ACHN (cell line): ENCODE measurements at regions not wholly inside any gene's neighbourhood (a gene's known extent, or its start where the extent isn't known, plus 50 kb on each side); places are given as distances from the start of the nearest gene placed in this dataset.
"Not testable (repeated sequence)": the region's sequence is repeated elsewhere in the genome, so short reads cannot be mapped to it uniquely, and the experiment has no call there.

ENCODE experiments used
- DNase-seq: peaks from one replicate; pipeline ENCODE4 v3.0.0-alpha.2; 2015
- in situ Hi-C: cut with HindIII; loops from 2 replicates; pipeline ENCODE4 v1.10.0; 2017; ENCODE audit warnings: low sequenced_read_pairs, low pct_ligation_motif_present, low pct_unique_long_range_greater_than_20kb

GRCh38 chr6:170038708-170039107 is 252.2 kb downstream of the DLL1 start:
- DNase-seq: no peak
- in situ Hi-C loops: no loop called here

DNA sequence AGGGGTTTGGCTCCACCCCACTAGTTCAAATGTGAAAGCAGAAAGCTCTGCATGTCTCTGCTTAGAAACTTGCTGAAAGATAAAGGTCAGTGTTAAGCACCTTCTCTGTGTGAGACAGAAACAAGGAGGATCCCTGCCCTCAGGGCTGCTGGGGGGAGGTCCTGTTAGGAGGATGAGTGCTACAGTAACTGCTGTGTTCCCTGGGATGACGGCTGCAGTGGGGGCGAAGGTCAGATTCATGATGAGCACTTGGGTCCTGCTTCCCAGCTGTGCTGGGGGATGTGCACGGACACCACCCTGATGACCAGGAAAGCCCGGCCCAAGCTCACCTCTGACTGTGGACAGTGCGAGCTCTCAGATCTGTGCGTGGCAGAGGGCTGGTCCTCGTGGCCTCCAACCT is 252.6 kb downstream of the DLL1 start:
- in situ Hi-C loops: no loop called here
- no peak for DNase-seq

DNA sequence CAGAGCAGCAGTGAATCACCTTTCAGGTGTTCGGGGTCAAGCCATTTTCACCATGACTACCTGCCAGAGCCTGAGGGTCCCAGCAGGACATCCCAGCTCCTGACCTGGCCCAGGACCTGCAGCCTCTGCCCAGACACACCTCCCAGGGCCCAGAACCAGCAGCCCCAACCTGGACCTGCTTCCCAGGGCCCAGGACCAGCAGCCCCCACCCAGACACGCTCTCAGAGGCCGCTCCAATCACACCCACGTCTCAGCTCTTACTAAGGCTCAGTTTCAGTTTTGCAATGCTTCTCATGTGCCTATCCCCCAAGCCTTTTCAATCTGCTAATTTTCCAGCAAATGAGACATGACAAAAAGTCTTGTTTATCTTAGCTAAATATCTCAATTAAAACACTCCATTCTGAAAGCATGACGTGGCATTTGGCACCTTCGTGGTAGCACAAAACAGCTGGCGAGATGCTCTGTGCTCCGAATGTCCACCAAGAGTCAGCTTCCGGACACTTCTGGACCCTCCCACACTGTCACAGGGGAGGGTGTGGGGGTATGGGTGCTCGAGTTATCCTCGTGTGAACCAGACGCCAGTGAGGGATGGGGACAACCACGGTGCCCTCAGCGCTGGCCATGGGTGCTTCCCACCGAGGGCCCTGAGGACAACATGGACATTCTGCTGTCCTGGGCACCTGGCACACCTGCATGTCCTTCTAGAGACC is 253.2 kb downstream of the DLL1 start:
- DNase-seq: no peak
- in situ Hi-C loops: no loop called here

DNA sequence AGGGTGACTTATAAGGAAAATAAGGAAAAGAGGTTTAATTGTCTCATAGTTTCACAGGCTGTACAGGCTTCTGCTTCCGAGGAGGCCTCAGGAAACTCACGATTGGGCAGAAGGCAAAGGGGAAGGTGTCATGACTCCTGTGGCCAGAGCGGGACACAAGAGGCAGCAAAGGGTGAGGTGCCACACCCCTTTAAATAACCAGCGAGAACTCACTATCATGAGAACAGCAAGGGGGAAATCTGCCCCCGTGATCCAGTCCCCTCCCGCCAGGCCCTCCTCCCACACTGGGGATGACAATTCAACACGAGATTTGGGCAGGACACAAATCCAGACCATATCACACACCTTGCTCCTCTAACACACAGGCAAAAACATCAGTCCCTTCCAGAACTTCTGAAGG is 254.0 kb downstream of the DLL1 start:
- no peak for DNase-seq
- in situ Hi-C loops: no loop called here

DNA sequence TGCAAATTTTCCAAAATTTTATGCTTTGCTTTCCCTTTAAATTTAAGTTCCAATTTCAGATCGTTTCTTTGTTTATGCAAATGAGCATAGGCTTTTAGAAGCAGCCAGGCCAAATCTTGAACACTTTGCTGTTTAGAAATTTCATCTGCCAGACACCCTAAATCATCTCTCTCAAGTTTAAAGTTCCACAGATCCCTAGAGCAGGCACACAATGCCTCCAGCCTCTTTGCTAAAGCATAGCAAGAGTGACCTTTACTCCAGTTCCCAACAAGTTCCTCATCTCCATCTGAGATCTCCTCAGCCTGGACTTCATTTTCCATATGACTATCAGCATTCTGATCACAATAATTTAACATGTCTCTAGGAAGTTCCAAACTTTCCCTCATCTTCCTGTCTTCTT is 254.5 kb downstream of the DLL1 start:
- in situ Hi-C loops, DNase-seq: not testable (repeated sequence)

- DNase-seq: no peak
- in situ Hi-C loops: no loop called here
Measured at GRCh38 chr6:170035901-170036304, 255.0 kb downstream of the DLL1 start.

GRCh38 chr6:170035044-170035443 is 255.8 kb downstream of the DLL1 start:
- in situ Hi-C loops: no loop called here
- no peak for DNase-seq

- no peak for DNase-seq
- in situ Hi-C loops: no loop called here
Measured at GRCh38 chr6:170034294-170034693, 256.6 kb downstream of the DLL1 start.

DNA sequence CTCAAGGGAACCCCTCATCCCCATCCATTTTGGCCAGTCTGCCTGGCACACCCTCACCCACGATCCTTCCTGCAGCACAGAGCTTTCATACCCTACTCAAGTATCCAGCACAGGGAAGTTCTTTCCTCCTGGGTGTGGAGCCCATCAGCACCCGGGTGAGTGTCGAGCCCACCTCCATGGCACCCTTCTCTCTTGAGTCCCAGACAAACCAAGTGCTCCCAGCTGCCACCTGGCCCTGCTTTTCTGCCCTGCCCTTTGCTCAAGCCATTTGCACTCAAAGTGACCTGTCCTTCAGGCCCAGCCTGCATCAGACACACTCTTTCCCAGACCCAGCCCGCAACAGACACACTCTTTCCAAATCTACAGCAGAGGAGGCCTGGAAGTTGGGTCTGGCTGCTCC is 257.2 kb downstream of the DLL1 start:
- DNase-seq: no peak
- in situ Hi-C loops: no loop called here

DNA sequence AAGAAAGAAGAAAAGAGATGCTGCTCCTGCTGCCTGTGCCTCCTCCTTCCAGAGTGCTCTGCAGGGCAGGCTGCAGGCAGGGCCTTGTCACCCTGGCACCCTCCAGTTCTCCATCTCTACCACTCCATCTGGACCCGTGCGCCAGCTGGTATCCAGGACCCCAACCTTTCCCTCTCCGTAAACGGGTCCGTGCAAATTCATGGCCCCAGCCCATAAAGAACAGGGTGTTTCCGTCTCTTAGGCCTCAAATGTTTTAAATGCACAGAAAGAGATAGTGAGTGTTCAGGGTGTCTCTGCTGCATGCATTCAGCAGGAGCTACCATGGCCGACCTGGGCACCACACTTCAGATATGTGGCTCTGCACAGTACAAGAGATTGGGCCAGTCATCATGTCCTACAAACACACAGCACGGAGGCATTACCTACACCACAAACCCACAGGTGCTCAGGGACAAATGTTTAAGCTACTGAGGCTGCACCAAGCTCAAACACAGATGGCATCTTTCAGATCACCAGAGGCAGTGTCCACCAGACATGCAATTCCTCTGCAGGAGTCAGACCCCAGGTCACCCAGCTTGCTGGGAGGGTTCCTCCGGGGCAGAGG is 258.1 kb downstream of the DLL1 start:
- no peak for DNase-seq
- in situ Hi-C loops: no loop called here

DNA sequence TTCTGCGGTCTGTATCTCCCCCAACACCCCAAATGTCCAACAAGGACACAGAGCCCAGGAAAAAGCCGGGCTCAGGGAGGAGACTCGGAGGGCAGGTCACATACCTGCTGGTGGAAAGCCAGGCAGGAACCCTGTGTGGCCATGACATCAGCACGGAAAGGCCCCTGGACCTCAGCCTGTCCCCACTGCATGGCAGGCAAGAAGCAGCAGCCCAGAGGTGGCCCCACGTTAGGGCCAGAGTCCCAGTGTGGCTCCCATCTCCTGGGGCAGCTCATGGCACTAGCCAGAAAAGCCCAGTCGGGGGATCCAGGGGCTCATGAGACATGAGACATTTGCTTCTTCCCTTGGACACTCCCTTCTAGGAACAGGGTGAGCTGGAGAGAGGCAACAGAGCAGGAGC is 258.7 kb downstream of the DLL1 start:
- DNase-seq: no peak
- in situ Hi-C loops: no loop called here

DNA sequence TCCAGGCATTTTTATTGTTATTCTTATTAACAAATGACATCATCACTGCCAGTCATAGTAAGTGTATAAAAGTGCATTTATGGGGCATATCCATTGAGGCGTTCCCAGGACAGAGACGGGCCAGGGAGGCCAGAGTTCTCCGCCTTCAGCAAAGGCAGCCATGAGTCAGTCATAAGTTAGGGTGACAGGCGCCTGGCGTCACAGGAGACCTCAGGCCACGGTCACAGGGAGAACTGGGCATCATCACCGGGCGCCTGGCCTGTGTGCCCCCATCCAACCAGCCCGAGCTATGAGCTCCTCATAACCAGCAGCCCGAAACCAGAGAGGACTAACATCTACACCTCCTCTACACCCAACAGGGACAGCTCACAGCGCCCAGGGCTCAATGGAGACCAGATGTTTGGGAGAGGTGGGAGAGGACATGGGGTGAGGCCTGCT is 259.2 kb downstream of the DLL1 start:
- no peak for DNase-seq
- in situ Hi-C loops: no loop called here

DNA sequence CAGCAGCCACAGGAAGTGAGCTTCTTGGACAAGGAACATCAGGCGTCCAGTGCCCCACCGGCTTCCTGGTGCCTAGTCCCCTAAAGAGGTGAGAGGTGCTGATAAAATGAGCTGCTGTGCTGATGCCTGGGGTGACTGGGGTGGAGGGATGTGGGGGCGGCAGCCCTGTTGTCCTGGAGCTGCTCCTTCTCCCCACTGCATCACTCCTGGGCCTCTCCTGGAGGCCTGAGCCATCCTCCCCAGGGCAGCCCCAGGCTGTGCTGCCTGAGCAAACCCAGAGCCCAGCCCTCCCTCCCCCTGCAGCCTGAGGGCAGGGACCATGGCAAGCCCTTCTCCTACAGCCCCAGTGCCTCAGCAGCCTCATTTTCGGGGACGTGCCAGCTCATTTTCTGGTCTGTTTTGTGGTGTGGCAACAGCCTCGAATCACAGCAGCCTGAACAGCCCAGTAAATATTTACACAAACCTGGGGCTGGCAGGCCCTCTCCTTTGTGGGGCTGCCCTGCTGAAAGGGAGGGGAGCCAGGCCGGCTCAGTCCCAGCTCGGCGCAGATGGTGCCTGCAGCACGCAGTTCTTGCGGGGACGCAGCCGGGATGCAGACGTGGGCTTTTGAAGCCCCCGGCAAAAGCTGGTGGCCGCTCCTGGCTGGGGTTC is 259.9 kb downstream of the DLL1 start:
- DNase-seq: no peak
- in situ Hi-C loops: no loop called here

DNA sequence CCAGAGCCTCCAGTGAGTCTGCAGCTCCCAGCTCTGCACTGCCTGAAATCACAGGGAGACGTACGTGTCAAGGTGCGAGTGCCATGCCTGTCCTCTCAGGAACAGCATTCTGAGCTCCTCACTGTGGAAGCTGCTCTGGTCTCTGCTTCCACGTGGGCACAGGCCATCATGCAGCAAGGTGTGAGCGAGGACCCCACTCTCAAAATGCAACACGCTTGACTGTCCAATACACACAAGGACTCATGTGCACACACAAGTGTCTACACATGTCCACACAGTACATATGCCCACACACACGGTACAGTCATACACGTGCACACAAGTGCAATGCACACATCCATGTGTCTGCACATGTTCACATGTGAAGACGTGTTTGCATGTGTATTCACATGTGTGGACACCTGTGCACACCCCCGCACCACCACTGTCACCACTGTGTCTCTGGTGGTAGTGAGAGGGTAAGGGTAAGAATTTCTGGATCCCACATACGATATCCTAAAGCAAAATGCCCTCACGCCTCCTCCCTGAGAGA is 260.5 kb downstream of the DLL1 start:
- no peak for DNase-seq
- in situ Hi-C loops: no loop called here

DNA sequence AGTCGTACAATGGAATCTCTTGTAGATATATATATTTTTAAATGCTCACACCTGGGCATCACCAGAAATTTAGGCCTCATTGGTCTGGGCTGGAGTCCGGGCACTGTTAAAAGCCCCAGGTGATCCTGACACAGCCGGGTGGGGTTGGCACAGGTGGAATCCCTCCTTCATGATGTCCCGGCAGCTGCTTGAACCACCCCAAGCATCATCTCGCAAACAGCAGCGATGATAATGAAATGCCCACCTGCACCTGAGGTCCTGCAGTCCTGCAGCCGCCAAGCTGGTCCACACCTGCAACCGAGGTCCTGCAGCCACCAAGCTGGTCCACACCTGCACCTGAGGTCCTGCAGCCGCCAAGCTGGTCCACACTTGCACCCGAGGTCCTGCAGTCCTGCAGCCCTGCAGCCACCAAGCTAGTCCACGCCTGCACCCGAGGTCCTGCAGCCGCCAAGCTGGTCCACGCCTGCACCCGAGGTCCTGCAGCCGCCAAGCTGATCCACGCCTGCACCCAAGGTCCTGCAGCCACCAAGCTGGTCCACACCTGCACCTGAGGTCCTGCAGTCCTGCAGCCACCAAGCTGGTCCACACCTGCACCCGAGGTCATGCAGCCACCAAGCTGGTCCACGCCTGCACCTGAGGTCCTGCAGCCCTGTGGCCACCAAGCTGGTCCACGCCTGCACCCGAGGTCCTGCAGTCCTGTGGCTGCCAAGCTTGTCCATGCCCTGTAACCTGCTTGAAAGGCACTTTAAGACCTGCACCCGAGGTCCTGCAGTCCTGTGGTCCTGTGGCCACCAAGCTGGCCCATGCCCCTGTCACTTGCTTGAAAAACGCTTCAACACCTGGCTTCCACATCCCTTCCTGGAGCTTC is 261.2 kb downstream of the DLL1 start:
- in situ Hi-C loops: no loop called here
- no peak for DNase-seq

GRCh38 chr6:170028629-170029345 is 262.1 kb downstream of the DLL1 start:
- DNase-seq: no peak
- in situ Hi-C loops: no loop called here

GRCh38 chr6:170027647-170028043 is 263.2 kb downstream of the DLL1 start:
- DNase-seq: no peak
- in situ Hi-C loops: no loop called here
